ENCODE measurements at regions not wholly inside any gene's neighbourhood (a gene's known extent, or its start where the extent isn't known, plus 50 kb on each side); places are given as distances from the start of the nearest gene placed in this dataset.

- TF ChIP-seq CTCF (IDR thresholded peaks at IDR 0.05; ENCODE audit: insufficient read depth, low read depth, low read length) (no peak), EZH2 (IDR thresholded peaks at IDR 0.05; ENCODE audit: insufficient read depth, low read length) (no peak)
Observed at GRCh38 chr6:105909106-105909505, 177.0 kb upstream of the PRDM1 start.
